Fibroblast of villous mesenchyme (primary cell): ENCODE measurements at regions not wholly inside any gene's neighbourhood (a gene's known extent, or its start where the extent isn't known, plus 50 kb on each side); places are given as distances from the start of the nearest gene placed in this dataset.

Experiments used
- DNase-seq: peaks from one replicate; pipeline ENCODE4 v3.0.0-alpha.2; 2010; ENCODE audit warnings: low read depth
- H3K4me3 ChIP-seq: 2 replicates; pipeline ENCODE4 v1.5.1; 2011; ENCODE audit warnings: low read depth, mild to moderate bottlenecking, low read length
- TF ChIP-seq, protein P1 (sequence below): IDR thresholded peaks from 2 replicates; pipeline ENCODE4 v1.5.1; 2012; ENCODE audit warnings: low read depth, mild to moderate bottlenecking, low read length; ENCODE audit not compliant: insufficient read depth

DNA sequence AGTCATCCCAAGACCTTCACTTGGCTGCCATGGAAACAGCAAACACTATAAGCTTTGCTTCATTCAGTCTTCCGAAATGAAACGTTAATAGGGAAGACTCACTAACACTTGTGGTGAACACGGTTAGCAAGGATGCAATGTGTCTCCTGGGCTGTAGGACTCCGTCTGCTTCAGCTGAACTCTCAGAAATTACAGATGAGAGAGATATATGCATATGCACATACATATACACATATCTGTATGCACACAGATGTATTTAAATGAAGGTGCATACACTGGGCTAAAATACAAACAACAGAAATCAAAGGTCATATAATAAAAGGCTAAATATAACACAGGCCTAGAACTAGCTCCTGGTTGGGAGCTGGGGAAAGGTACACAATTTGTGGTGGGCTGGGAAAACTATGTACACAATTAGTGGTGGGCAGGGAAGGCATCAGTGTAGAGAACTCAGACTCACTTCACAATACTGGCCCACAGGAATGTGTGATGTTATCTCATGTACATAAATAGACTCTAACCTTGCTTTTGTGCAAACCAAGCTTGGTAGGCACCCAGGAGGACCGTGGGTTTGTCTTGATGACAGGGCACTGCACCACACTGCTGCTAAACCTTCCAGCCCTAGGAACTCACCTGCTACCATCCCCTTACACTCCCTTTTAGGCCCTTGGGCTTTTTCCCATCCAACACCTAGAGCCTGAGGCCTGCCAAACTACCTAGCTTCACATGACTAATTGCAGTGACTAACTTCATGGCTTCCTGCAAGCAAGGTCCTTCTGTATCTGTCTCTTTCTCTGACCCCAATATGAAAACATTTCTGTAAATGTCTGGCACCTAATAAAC is 873.1 kb downstream of the NSUN3 start:
- DNase-seq = no peak
- TF ChIP-seq, protein P1, sequence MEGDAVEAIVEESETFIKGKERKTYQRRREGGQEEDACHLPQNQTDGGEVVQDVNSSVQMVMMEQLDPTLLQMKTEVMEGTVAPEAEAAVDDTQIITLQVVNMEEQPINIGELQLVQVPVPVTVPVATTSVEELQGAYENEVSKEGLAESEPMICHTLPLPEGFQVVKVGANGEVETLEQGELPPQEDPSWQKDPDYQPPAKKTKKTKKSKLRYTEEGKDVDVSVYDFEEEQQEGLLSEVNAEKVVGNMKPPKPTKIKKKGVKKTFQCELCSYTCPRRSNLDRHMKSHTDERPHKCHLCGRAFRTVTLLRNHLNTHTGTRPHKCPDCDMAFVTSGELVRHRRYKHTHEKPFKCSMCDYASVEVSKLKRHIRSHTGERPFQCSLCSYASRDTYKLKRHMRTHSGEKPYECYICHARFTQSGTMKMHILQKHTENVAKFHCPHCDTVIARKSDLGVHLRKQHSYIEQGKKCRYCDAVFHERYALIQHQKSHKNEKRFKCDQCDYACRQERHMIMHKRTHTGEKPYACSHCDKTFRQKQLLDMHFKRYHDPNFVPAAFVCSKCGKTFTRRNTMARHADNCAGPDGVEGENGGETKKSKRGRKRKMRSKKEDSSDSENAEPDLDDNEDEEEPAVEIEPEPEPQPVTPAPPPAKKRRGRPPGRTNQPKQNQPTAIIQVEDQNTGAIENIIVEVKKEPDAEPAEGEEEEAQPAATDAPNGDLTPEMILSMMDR = no peak
- H3K4me3 ChIP-seq = no peak overlapping the region

DNA sequence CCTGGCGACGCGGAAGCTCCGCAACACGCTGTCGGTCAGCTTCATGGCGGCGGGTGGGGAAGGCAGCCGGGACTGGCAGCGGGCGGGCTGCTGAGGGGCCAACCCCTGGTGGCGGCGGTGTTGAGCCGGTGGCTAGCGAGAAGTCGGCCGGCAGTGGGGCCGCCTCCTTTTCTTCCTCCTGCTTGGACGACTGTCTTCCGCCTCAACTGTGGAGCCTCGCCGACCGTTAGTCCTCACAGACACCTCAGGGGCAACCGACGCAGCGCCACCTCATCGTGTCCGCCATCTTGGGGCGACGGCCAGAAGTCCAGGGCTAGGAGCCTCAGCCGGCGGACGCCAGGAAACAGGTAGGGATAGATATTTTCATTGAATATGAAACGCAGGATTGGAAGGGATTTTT is 875.1 kb downstream of the NSUN3 start:
- no peak overlapping the region for H3K4me3 ChIP-seq
- TF ChIP-seq, protein P1 = no peak
- DNase-seq = no peak

DNA sequence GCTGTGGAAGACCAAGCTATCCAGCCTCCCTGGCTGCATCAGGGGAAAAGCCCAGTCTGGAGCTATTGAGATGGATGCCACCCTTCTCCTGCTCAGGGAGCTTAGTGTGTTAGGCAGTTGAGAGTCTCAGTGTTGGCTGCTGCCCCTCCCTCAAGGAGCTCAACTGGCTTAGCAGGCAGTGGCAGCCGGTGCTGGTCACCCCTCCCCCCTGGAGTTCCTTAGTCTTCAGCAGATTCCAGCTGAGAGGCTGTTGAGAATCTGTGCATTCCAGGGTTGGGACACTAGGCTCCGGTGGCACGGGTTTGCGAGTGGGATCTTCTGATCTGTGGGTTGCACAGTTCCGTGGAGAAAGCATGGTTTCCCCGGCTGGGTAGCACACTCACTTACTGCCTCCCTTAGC is 883.8 kb downstream of the NSUN3 start:
- TF ChIP-seq, protein P1 = no peak
- no peak overlapping the region for H3K4me3 ChIP-seq
- DNase-seq = no peak

- TF ChIP-seq, protein P1 = no peak
- no peak overlapping the region for H3K4me3 ChIP-seq
- DNase-seq = no peak
Observed at GRCh38 chr3:94961423-94962100, 898.7 kb downstream of the NSUN3 start.

GRCh38 chr3:94965867-94966475 is 903.1 kb downstream of the NSUN3 start:
- no peak for DNase-seq
- H3K4me3 ChIP-seq = no peak overlapping the region
- TF ChIP-seq, protein P1 = no peak

DNA sequence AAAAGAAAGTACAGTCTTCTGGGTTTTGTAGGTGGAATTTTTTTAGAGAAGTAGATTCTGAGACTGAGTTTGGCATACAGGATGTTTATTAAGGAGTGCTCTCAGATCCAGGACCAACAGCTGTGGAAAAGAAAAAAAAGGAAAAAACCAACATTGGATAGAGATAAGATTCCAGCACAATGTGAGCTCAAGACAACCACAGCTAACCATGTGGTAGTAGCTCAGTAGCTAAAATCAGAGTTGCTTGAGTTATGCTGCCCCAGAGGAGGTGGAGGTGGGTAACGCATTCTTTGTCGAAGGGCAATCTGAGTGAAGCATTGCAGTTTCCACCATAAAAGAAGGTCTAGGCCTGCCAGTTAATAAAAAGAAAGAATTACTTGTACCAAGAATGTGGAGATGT is 904.3 kb downstream of the NSUN3 start:
- DNase-seq = peak; percentile 0
- TF ChIP-seq, protein P1 = no peak
- H3K4me3 ChIP-seq = no peak overlapping the region
